ENCODE measurements at regions not wholly inside any gene's neighbourhood (a gene's known extent, or its start where the extent isn't known, plus 50 kb on each side); places are given as distances from the start of the nearest gene placed in this dataset.
"Not testable (repeated sequence)": the region's sequence is repeated elsewhere in the genome, so short reads cannot be mapped to it uniquely, and the experiment has no call there.

- DNase-seq = no peak
These were observed 148.6 kb upstream of the FUT9 start for GRCh38 chr6:95867205-95867604.

GRCh38 chr6:95877480-95877879 lies 138.3 kb upstream of the FUT9 start:
- DNase-seq = no peak

GRCh38 chr6:95879856-95880255 lies 135.9 kb upstream of the FUT9 start:
- no peak for DNase-seq

- no peak for DNase-seq
These were observed 133.4 kb upstream of the FUT9 start for GRCh38 chr6:95882371-95882770.

- DNase-seq = not testable (repeated sequence)
These were observed 127.1 kb upstream of the FUT9 start for GRCh38 chr6:95888711-95889110.

- DNase-seq = no peak
These were observed 110.6 kb upstream of the FUT9 start for GRCh38 chr6:95905132-95905531.

- DNase-seq = no peak
These were observed 98.7 kb upstream of the FUT9 start for GRCh38 chr6:95917034-95917433.

- DNase-seq = peak; percentile 4 to 26 (median 4)
These were observed 92.3 kb upstream of the FUT9 start for GRCh38 chr6:95923518-95923917.

GRCh38 chr6:95935736-95936135 lies 80.0 kb upstream of the FUT9 start:
- no peak for DNase-seq

- no peak for DNase-seq
These were observed 68.9 kb upstream of the FUT9 start for GRCh38 chr6:95946906-95947305.

GRCh38 chr6:95948324-95948723 lies 67.5 kb upstream of the FUT9 start:
- DNase-seq = no peak

- DNase-seq = no peak
These were observed 65.8 kb upstream of the FUT9 start for GRCh38 chr6:95949985-95950384.

- no peak for DNase-seq
These were observed 57.1 kb upstream of the FUT9 start for GRCh38 chr6:95958686-95959085.

- no peak for DNase-seq
These were observed 56.5 kb upstream of the FUT9 start for GRCh38 chr6:95959261-95959660.

Data from NCI-H1417 (cell line).